ENCODE measurements at regions not wholly inside any gene's neighbourhood (a gene's known extent, or its start where the extent isn't known, plus 50 kb on each side); places are given as distances from the start of the nearest gene placed in this dataset.

GRCh38 chr2:67283641-67284040 lies 113.5 kb upstream of the ETAA1 start:
- CTCF ChIA-PET, result no interaction called here
- POLR2A ChIA-PET, result no interaction called here
- Mint-ChIP-seq H3K4me3 (no peak overlapping the region), H3K27ac (no peak overlapping the region), H3K4me1 (no peaks in the 10 kb centered on the region), H3K9me3 (ENCODE audit: insufficient read depth) (no peaks in the 10 kb centered on the region), H3K27me3 (peaks cover 3% of the 10 kb centered on the region)
- no peak for DNase-seq
- no peak overlapping the region for H3K9ac ChIP-seq (ENCODE audit: low read length)
- no peak overlapping the region for H3K4me2 ChIP-seq (replicated peaks; ENCODE audit: low read depth, low read length, poor library complexity, severe bottlenecking)
- no peak overlapping the region for H2AFZ ChIP-seq (ENCODE audit: insufficient read depth, low read depth, low read length, poor library complexity, severe bottlenecking)
- H3K36me3 ChIP-seq (replicated peaks in 1 of 2; ENCODE audit: control extremely low read depth in 1 of 2, control insufficient read depth in 1 of 2, extremely low read depth in 1 of 2, insufficient read depth in 2 of 2, low read length in 1 of 2), result no peaks in the 10 kb centered on the region
- H3K4me1 ChIP-seq (ENCODE audit: control insufficient read depth in 2 of 2, insufficient read depth in 2 of 2, low read length in 2 of 2), result no peaks in the 10 kb centered on the region
- H3K27me3 ChIP-seq (replicated peaks in 1 of 4; ENCODE audit: control extremely low read depth in 1 of 4, control insufficient read depth in 3 of 4, insufficient read depth in 4 of 4, low read length in 3 of 4), result no peaks in the 10 kb centered on the region
- ATAC-seq (ENCODE audit: low read depth), result no peak
- intact Hi-C loops (cut with micrococcal nuclease), result no loop called here
- no peak overlapping the region for H3K4me3 ChIP-seq (ENCODE audit: control extremely low read depth in 1 of 5, extremely low read depth in 1 of 5, insufficient read depth in 1 of 5, low read depth in 2 of 5, low read length in 4 of 5)
- H4K20me1 ChIP-seq (ENCODE audit: control insufficient read depth, insufficient read depth, low read length, poor library complexity, severe bottlenecking), result no peaks in the 10 kb centered on the region
- TF ChIP-seq EZH2 (IDR thresholded peaks at IDR 0.05; ENCODE audit: borderline replicate concordance, insufficient read depth, low read depth, low read length, poor library complexity, severe bottlenecking) (no peak), CTCF (IDR thresholded peaks at IDR 0.05) (no peak)
- H3K9me3 ChIP-seq (ENCODE audit: control extremely low read depth in 1 of 3, control insufficient read depth in 2 of 3, insufficient read depth in 1 of 3, low read length in 2 of 3), result peaks cover 0 to 3% (median 0%) of the 10 kb centered on the region in 3 donors
- H3K79me2 ChIP-seq (ENCODE audit: control insufficient read depth, insufficient read depth, low read length), result no peaks in the 10 kb centered on the region
- no peak overlapping the region for H3K27ac ChIP-seq (ENCODE audit: low read length in 2 of 2)

GRCh38 chr2:67286981-67287759 lies 110.0 kb upstream of the ETAA1 start:
- Histone ChIP-seq H4K20me1 (ENCODE audit: control insufficient read depth, insufficient read depth, low read length, poor library complexity, severe bottlenecking) (no peaks in the 10 kb centered on the region), H3K4me3 (ENCODE audit: control extremely low read depth in 1 of 5, extremely low read depth in 1 of 5, insufficient read depth in 1 of 5, low read depth in 2 of 5, low read length in 4 of 5) (no peak overlapping the region), H3K4me2 (replicated peaks; ENCODE audit: low read depth, low read length, poor library complexity, severe bottlenecking) (no peak overlapping the region), H3K27ac (ENCODE audit: low read length in 2 of 2) (no peak overlapping the region), H3K27me3 (replicated peaks in 1 of 4; ENCODE audit: control extremely low read depth in 1 of 4, control insufficient read depth in 3 of 4, insufficient read depth in 4 of 4, low read length in 3 of 4) (no peaks in the 10 kb centered on the region), H3K9me3 (ENCODE audit: control extremely low read depth in 1 of 3, control insufficient read depth in 2 of 3, insufficient read depth in 1 of 3, low read length in 2 of 3) (peaks cover 0 to 3% (median 0%) of the 10 kb centered on the region in 3 donors), H2AFZ (ENCODE audit: insufficient read depth, low read depth, low read length, poor library complexity, severe bottlenecking) (no peak overlapping the region), H3K9ac (ENCODE audit: low read length) (no peak overlapping the region), H3K79me2 (ENCODE audit: control insufficient read depth, insufficient read depth, low read length) (no peaks in the 10 kb centered on the region), H3K36me3 (replicated peaks in 1 of 2; ENCODE audit: control extremely low read depth in 1 of 2, control insufficient read depth in 1 of 2, extremely low read depth in 1 of 2, insufficient read depth in 2 of 2, low read length in 1 of 2) (no peaks in the 10 kb centered on the region), H3K4me1 (ENCODE audit: control insufficient read depth in 2 of 2, insufficient read depth in 2 of 2, low read length in 2 of 2) (no peaks in the 10 kb centered on the region)
- intact Hi-C loops (cut with micrococcal nuclease), result no loop called here
- DNase-seq, result no peak
- 81% methylated on average over 2 of the region's 2 CpGs for WGBS (ENCODE audit: insufficient coverage)
- H3K4me3 Mint-ChIP-seq, result no peak overlapping the region
- TF ChIP-seq CTCF (IDR thresholded peaks at IDR 0.05) (no peak), EZH2 (IDR thresholded peaks at IDR 0.05; ENCODE audit: borderline replicate concordance, insufficient read depth, low read depth, low read length, poor library complexity, severe bottlenecking) (no peak)
- H3K27ac Mint-ChIP-seq, result no peak overlapping the region
- ChIA-PET CTCF (no interaction called here), POLR2A (no interaction called here)
- no peaks in the 10 kb centered on the region for H3K4me1 Mint-ChIP-seq
- no peaks in the 10 kb centered on the region for H3K9me3 Mint-ChIP-seq (ENCODE audit: insufficient read depth)
- no peak for ATAC-seq (ENCODE audit: low read depth)
- H3K27me3 Mint-ChIP-seq, result peaks cover 3% of the 10 kb centered on the region
